ENCODE measurements at regions not wholly inside any gene's neighbourhood (a gene's known extent, or its start where the extent isn't known, plus 50 kb on each side); places are given as distances from the start of the nearest gene placed in this dataset.

DNA sequence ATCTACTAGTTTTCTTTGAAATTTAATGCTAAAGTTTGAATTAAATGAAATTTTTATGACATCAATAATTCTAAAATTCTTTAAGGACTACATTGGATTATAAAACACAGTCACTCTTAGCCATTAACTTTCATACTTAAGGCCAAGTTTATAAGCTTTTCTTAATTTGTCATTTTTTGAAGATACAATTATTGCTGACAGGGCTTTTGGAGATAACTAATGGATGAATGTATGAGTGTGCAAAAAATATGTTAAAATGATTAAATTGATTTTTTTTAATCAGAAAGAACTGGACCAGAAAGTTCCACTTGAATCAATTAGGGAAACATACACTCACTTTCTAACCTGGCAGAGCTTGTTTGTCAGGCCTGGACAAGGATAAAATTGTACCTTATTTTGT lies 70.3 kb upstream of the CHODL start:
- no peaks in the 10 kb centered on the region for H3K36me3 ChIP-seq (ENCODE audit: control insufficient read depth in 2 of 2, extremely low read depth in 1 of 2, insufficient read depth in 2 of 2, low read length in 2 of 2)

More for the DNA sequence above, 70.3 kb upstream of the CHODL start:
- H3K9me1 ChIP-seq (replicated peaks; ENCODE audit: control insufficient read depth, extremely low read depth, insufficient read depth, low read length) = no peaks in the 10 kb centered on the region
- no peaks in the 10 kb centered on the region for H3K79me2 ChIP-seq (ENCODE audit: control insufficient read depth, insufficient read depth, low read length)
- POLR2A ChIA-PET = no interaction called here
- H3K4me1 ChIP-seq (ENCODE audit: control insufficient read depth, extremely low read depth, insufficient read depth, low read length) = peaks cover 6% of the 10 kb centered on the region
- dilution Hi-C loops (cut with MboI; ENCODE audit: extremely low pct_ligation_motif_present, low sequenced_read_pairs) (no loop called here), intact Hi-C loops (cut with micrococcal nuclease) (no loop called here)
- no peak overlapping the region for H3K9ac ChIP-seq (replicated peaks; ENCODE audit: extremely low read depth, insufficient read depth, low read length)
- H4K20me1 ChIP-seq (replicated peaks; ENCODE audit: control insufficient read depth, extremely low read depth, insufficient read depth, low read length) = no peaks in the 10 kb centered on the region
- H3K4me3 ChIP-seq (replicated peaks in 1 of 3; ENCODE audit: insufficient read depth in 1 of 3, low read depth in 1 of 3, low read length in 3 of 3) = no peak overlapping the region
- H3K27ac ChIP-seq (ENCODE audit: insufficient read depth, low read depth, low read length) = no peak overlapping the region
- FAIRE-seq (no peak), DNase-seq (ENCODE audit: low read depth, low spot score) (no peak)
- no peak overlapping the region for H2AFZ ChIP-seq (ENCODE audit: low read depth, low read length)
- TF ChIP-seq MYC (IDR thresholded peaks at IDR 0.05; ENCODE audit: low read depth, low read length) = no peak
- TF ChIP-seq GATA2 (IDR thresholded peaks at IDR 0.05; ENCODE audit: insufficient read depth, insufficient read length, low read depth, low read length) = no peak
- TF ChIP-seq POLR2AphosphoS5 (IDR thresholded peaks at IDR 0.05; ENCODE audit: insufficient read depth, low read depth, low read length) = no peak
- TF ChIP-seq EZH2 (IDR thresholded peaks at IDR 0.05; ENCODE audit: borderline replicate concordance, low read depth, low read length, severe bottlenecking) = no peak
- TF ChIP-seq, protein P1, sequence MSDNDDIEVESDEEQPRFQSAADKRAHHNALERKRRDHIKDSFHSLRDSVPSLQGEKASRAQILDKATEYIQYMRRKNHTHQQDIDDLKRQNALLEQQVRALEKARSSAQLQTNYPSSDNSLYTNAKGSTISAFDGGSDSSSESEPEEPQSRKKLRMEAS (IDR thresholded peaks at IDR 0.05; ENCODE audit: insufficient read depth, insufficient read length) = no peak
- TF ChIP-seq, protein P2, sequence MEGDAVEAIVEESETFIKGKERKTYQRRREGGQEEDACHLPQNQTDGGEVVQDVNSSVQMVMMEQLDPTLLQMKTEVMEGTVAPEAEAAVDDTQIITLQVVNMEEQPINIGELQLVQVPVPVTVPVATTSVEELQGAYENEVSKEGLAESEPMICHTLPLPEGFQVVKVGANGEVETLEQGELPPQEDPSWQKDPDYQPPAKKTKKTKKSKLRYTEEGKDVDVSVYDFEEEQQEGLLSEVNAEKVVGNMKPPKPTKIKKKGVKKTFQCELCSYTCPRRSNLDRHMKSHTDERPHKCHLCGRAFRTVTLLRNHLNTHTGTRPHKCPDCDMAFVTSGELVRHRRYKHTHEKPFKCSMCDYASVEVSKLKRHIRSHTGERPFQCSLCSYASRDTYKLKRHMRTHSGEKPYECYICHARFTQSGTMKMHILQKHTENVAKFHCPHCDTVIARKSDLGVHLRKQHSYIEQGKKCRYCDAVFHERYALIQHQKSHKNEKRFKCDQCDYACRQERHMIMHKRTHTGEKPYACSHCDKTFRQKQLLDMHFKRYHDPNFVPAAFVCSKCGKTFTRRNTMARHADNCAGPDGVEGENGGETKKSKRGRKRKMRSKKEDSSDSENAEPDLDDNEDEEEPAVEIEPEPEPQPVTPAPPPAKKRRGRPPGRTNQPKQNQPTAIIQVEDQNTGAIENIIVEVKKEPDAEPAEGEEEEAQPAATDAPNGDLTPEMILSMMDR (IDR thresholded peaks at IDR 0.05; ENCODE audit: extremely low read depth in 1 of 2, insufficient read depth in 1 of 2, low read depth in 1 of 2, low read length in 2 of 2) = no peak
- no peak for TF ChIP-seq FOS (IDR thresholded peaks at IDR 0.05; ENCODE audit: borderline replicate concordance, insufficient read depth, low read length)
- TF ChIP-seq POLR2A (IDR thresholded peaks at IDR 0.05; ENCODE audit: low read depth, low read length) = no peak
- H3K9me3 ChIP-seq (replicated peaks; ENCODE audit: control insufficient read depth, insufficient read depth, low read length) = no peaks in the 10 kb centered on the region
- H3K4me2 ChIP-seq (ENCODE audit: insufficient read depth, low read length) = no peak overlapping the region
- CTCF ChIA-PET = interaction anchor here (1.2 kb wide), 1 partner anchor 134 kb away, joined by 3 read pairs; no protein-coding TSS in a partner anchor
- H3K27me3 ChIP-seq (ENCODE audit: control insufficient read depth in 2 of 2, insufficient read depth in 2 of 2, low read length in 2 of 2) = no peaks in the 10 kb centered on the region
- no TSS peak for BruUV-seq (replicated peaks)

Data from endothelial cell of umbilical vein (primary cell).